ENCODE measurements at regions not wholly inside any gene's neighbourhood (a gene's known extent, or its start where the extent isn't known, plus 50 kb on each side); places are given as distances from the start of the nearest gene placed in this dataset.
"Not testable (repeated sequence)": the region's sequence is repeated elsewhere in the genome, so short reads cannot be mapped to it uniquely, and the experiment has no call there.

GRCh38 chr5:163134061-163134460, 303.3 kb upstream of the CCNG1 start:
- Mint-ChIP-seq H3K36me3 (ENCODE audit: insufficient read depth) (no peaks in the 10 kb centered on the region), H3K9me3 (peaks cover 4% of the 10 kb centered on the region), H3K4me1 (ENCODE audit: low read depth) (no peaks in the 10 kb centered on the region), H3K27me3 (ENCODE audit: low read depth) (no peaks in the 10 kb centered on the region), H3K4me3 (no peak overlapping the region)
- no peak for DNase-seq
- no peak for ATAC-seq

- peaks cover 13% of the 10 kb centered on the region for H3K9me3 Mint-ChIP-seq
- no peaks in the 10 kb centered on the region for H3K4me1 Mint-ChIP-seq (ENCODE audit: low read depth)
- no peaks in the 10 kb centered on the region for H3K27me3 Mint-ChIP-seq (ENCODE audit: low read depth)
- no peak overlapping the region for H3K4me3 Mint-ChIP-seq
- no peak for DNase-seq
- no peak for ATAC-seq
- no peaks in the 10 kb centered on the region for H3K36me3 Mint-ChIP-seq (ENCODE audit: insufficient read depth)
Measured at GRCh38 chr5:163135849-163136248, 301.5 kb upstream of the CCNG1 start.

GRCh38 chr5:163161512-163161911, 275.9 kb upstream of the CCNG1 start:
- Mint-ChIP-seq H3K36me3 (ENCODE audit: insufficient read depth) (no peaks in the 10 kb centered on the region), H3K27me3 (ENCODE audit: low read depth) (no peaks in the 10 kb centered on the region), H3K4me3 (no peak overlapping the region), H3K4me1 (ENCODE audit: low read depth) (no peaks in the 10 kb centered on the region), H3K9me3 (peaks cover 15% of the 10 kb centered on the region)
- no peak for DNase-seq
- no peak for ATAC-seq

GRCh38 chr5:163162645-163163044, 274.8 kb upstream of the CCNG1 start:
- ATAC-seq: no peak
- Mint-ChIP-seq H3K36me3 (ENCODE audit: insufficient read depth) (no peaks in the 10 kb centered on the region), H3K27me3 (ENCODE audit: low read depth) (no peaks in the 10 kb centered on the region), H3K9me3 (peaks cover 16% of the 10 kb centered on the region), H3K4me3 (no peak overlapping the region), H3K4me1 (ENCODE audit: low read depth) (no peaks in the 10 kb centered on the region)
- no peak for DNase-seq

GRCh38 chr5:163163858-163164257, 273.5 kb upstream of the CCNG1 start:
- Mint-ChIP-seq H3K9me3 (peaks cover 23% of the 10 kb centered on the region), H3K4me3 (no peak overlapping the region), H3K27me3 (ENCODE audit: low read depth) (no peaks in the 10 kb centered on the region), H3K36me3 (ENCODE audit: insufficient read depth) (no peaks in the 10 kb centered on the region), H3K4me1 (ENCODE audit: low read depth) (no peaks in the 10 kb centered on the region)
- DNase-seq (no peak), ATAC-seq (no peak)

GRCh38 chr5:163165277-163165676, 272.1 kb upstream of the CCNG1 start:
- Mint-ChIP-seq H3K36me3 (ENCODE audit: insufficient read depth) (no peaks in the 10 kb centered on the region), H3K9me3 (peaks cover 30% of the 10 kb centered on the region), H3K4me1 (ENCODE audit: low read depth) (no peaks in the 10 kb centered on the region)

GRCh38 chr5:163170161-163170560, 267.2 kb upstream of the CCNG1 start:
- not testable (repeated sequence) for H3K4me3 Mint-ChIP-seq; H3K27me3 Mint-ChIP-seq (ENCODE audit: low read depth); ATAC-seq; H3K4me1 Mint-ChIP-seq (ENCODE audit: low read depth); DNase-seq; H3K36me3 Mint-ChIP-seq (ENCODE audit: insufficient read depth)
- peaks cover 26% of the 10 kb centered on the region for H3K9me3 Mint-ChIP-seq

More at GRCh38 chr5:163165277-163165676, 272.1 kb upstream of the CCNG1 start:
- H3K4me3 Mint-ChIP-seq: no peak overlapping the region
- ATAC-seq (no peak), DNase-seq (no peak)
- H3K27me3 Mint-ChIP-seq (ENCODE audit: low read depth): no peaks in the 10 kb centered on the region

GRCh38 chr5:163172540-163173338, 264.7 kb upstream of the CCNG1 start:
- ATAC-seq (no peak), DNase-seq (no peak)
- H3K4me1 Mint-ChIP-seq (ENCODE audit: low read depth): no peaks in the 10 kb centered on the region
- H3K36me3 Mint-ChIP-seq (ENCODE audit: insufficient read depth): no peaks in the 10 kb centered on the region
- H3K27me3 Mint-ChIP-seq (ENCODE audit: low read depth): no peaks in the 10 kb centered on the region
- H3K4me3 Mint-ChIP-seq: no peak overlapping the region
- H3K9me3 Mint-ChIP-seq: peaks cover 15% of the 10 kb centered on the region

GRCh38 chr5:163177971-163178370, 259.4 kb upstream of the CCNG1 start:
- Mint-ChIP-seq H3K9me3 (no peaks in the 10 kb centered on the region), H3K27me3 (ENCODE audit: low read depth) (no peaks in the 10 kb centered on the region), H3K4me1 (ENCODE audit: low read depth) (no peaks in the 10 kb centered on the region), H3K4me3 (no peak overlapping the region), H3K36me3 (ENCODE audit: insufficient read depth) (no peaks in the 10 kb centered on the region)
- DNase-seq (no peak), ATAC-seq (no peak)

GRCh38 chr5:163185315-163185714, 252.1 kb upstream of the CCNG1 start:
- no peaks in the 10 kb centered on the region for H3K36me3 Mint-ChIP-seq (ENCODE audit: insufficient read depth)
- ATAC-seq: no peak
- peaks cover 3% of the 10 kb centered on the region for H3K9me3 Mint-ChIP-seq
- no peak for DNase-seq
- H3K4me1 Mint-ChIP-seq (ENCODE audit: low read depth): no peaks in the 10 kb centered on the region
- no peaks in the 10 kb centered on the region for H3K27me3 Mint-ChIP-seq (ENCODE audit: low read depth)
- no peak overlapping the region for H3K4me3 Mint-ChIP-seq

GRCh38 chr5:163189023-163189553, 248.3 kb upstream of the CCNG1 start:
- Mint-ChIP-seq H3K4me3 (no peak overlapping the region), H3K9me3 (peaks cover 3% of the 10 kb centered on the region), H3K36me3 (ENCODE audit: insufficient read depth) (no peaks in the 10 kb centered on the region), H3K27me3 (ENCODE audit: low read depth) (no peaks in the 10 kb centered on the region), H3K4me1 (ENCODE audit: low read depth) (no peaks in the 10 kb centered on the region)
- DNase-seq (no peak), ATAC-seq (no peak)

- no peak overlapping the region for H3K4me3 Mint-ChIP-seq
- H3K4me1 Mint-ChIP-seq (ENCODE audit: low read depth): no peaks in the 10 kb centered on the region
- H3K36me3 Mint-ChIP-seq (ENCODE audit: insufficient read depth): no peaks in the 10 kb centered on the region
- no peak for DNase-seq
- H3K27me3 Mint-ChIP-seq (ENCODE audit: low read depth): no peaks in the 10 kb centered on the region
- peaks cover 3% of the 10 kb centered on the region for H3K9me3 Mint-ChIP-seq
- no peak for ATAC-seq
Measured at GRCh38 chr5:163190283-163190682, 247.1 kb upstream of the CCNG1 start.

GRCh38 chr5:163190784-163191183, 246.6 kb upstream of the CCNG1 start:
- Mint-ChIP-seq H3K9me3 (peaks cover 1% of the 10 kb centered on the region), H3K4me3 (no peak overlapping the region), H3K27me3 (ENCODE audit: low read depth) (no peaks in the 10 kb centered on the region), H3K4me1 (ENCODE audit: low read depth) (no peaks in the 10 kb centered on the region), H3K36me3 (ENCODE audit: insufficient read depth) (no peaks in the 10 kb centered on the region)
- DNase-seq (no peak), ATAC-seq (no peak)

GRCh38 chr5:163193886-163194285, 243.5 kb upstream of the CCNG1 start:
- Mint-ChIP-seq H3K4me1 (ENCODE audit: low read depth) (no peaks in the 10 kb centered on the region), H3K27me3 (ENCODE audit: low read depth) (no peaks in the 10 kb centered on the region), H3K36me3 (ENCODE audit: insufficient read depth) (no peaks in the 10 kb centered on the region), H3K4me3 (no peak overlapping the region), H3K9me3 (no peaks in the 10 kb centered on the region)
- ATAC-seq: no peak
- DNase-seq: no peak

- ATAC-seq (no peak), DNase-seq (no peak)
- no peak overlapping the region for H3K4me3 Mint-ChIP-seq
- H3K27me3 Mint-ChIP-seq (ENCODE audit: low read depth): no peaks in the 10 kb centered on the region
- peaks cover 15% of the 10 kb centered on the region for H3K9me3 Mint-ChIP-seq
- no peaks in the 10 kb centered on the region for H3K36me3 Mint-ChIP-seq (ENCODE audit: insufficient read depth)
- no peaks in the 10 kb centered on the region for H3K4me1 Mint-ChIP-seq (ENCODE audit: low read depth)
Measured at GRCh38 chr5:163205645-163206044, 231.8 kb upstream of the CCNG1 start.
